ENCODE measurements at regions not wholly inside any gene's neighbourhood (a gene's known extent, or its start where the extent isn't known, plus 50 kb on each side); places are given as distances from the start of the nearest gene placed in this dataset.

- TF ChIP-seq, protein P1, sequence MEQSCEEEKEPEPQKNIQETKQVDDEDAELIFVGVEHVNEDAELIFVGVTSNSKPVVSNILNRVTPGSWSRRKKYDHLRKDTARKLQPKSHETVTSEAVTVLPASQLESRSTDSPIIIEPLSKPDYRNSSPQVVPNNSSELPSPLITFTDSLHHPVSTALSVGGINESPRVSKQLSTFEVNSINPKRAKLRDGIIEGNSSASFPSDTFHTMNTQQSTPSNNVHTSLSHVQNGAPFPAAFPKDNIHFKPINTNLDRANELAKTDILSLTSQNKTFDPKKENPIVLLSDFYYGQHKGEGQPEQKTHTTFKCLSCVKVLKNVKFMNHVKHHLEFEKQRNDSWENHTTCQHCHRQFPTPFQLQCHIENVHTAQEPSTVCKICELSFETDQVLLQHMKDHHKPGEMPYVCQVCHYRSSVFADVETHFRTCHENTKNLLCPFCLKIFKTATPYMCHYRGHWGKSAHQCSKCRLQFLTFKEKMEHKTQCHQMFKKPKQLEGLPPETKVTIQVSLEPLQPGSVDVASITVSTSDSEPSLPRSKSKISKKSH (CRISPR knock-in tag; IDR thresholded peaks at IDR 0.05; ENCODE audit: borderline replicate concordance): no peak
- TF ChIP-seq HDAC6 (IDR thresholded peaks at IDR 0.05; ENCODE audit: low read depth, low read length) (no peak), CTCF (CRISPR knock-in tag; IDR thresholded peaks at IDR 0.05) (no peak), MTF1 (CRISPR knock-in tag; IDR thresholded peaks at IDR 0.05) (no peak), NR2C2 (CRISPR knock-in tag; IDR thresholded peaks at IDR 0.05; ENCODE audit: borderline replicate concordance) (no peak), KDM1A (CRISPR knock-in tag; IDR thresholded peaks at IDR 0.05) (no peak)
- TF ChIP-seq, protein P2, sequence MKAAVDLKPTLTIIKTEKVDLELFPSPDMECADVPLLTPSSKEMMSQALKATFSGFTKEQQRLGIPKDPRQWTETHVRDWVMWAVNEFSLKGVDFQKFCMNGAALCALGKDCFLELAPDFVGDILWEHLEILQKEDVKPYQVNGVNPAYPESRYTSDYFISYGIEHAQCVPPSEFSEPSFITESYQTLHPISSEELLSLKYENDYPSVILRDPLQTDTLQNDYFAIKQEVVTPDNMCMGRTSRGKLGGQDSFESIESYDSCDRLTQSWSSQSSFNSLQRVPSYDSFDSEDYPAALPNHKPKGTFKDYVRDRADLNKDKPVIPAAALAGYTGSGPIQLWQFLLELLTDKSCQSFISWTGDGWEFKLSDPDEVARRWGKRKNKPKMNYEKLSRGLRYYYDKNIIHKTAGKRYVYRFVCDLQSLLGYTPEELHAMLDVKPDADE (CRISPR knock-in tag; IDR thresholded peaks at IDR 0.05): no peak
Observed at GRCh38 chr4:126207910-126208309, 893.2 kb downstream of the FAT4 start.
